ENCODE measurements at regions not wholly inside any gene's neighbourhood (a gene's known extent, or its start where the extent isn't known, plus 50 kb on each side); places are given as distances from the start of the nearest gene placed in this dataset.
A peak's percentile ranks its signal among the peaks of the same experiment; 100 is the strongest.

GRCh38 chr9:79812507-79813257 lies 240.9 kb downstream of the TLE4 start (continued):
- TF ChIP-seq ZBTB33 (IDR thresholded peaks at IDR 0.05) (no peak), MYB (IDR thresholded peaks at IDR 0.05; ENCODE audit: borderline replicate concordance, low read depth, low read length) (no peak), USF2 (IDR thresholded peaks at IDR 0.05; ENCODE audit: borderline replicate concordance, low read depth, low read length) (no peak), RBBP5 (conservative IDR thresholded peaks at IDR 0.05) (no peak), WRNIP1 (IDR thresholded peaks at IDR 0.05; ENCODE audit: borderline replicate concordance, low read depth, low read length) (no peak), CTCF (IDR thresholded peaks at IDR 0.05 in 2 of 3, conservative IDR thresholded peaks at IDR 0.05 in 1 of 3; ENCODE audit: control insufficient read depth in 2 of 3, extremely low read depth in 1 of 3, insufficient read depth in 1 of 3, low read depth in 3 of 3, low read length in 3 of 3) (no peak), CHD1 (IDR thresholded peaks at IDR 0.05; ENCODE audit: low read depth, low read length) (no peak), HDAC2 (IDR thresholded peaks at IDR 0.05) (no peak), ZBTB11 (CRISPR knock-in tag; IDR thresholded peaks at IDR 0.05) (no peak), GATAD2B (conservative IDR thresholded peaks at IDR 0.05; ENCODE audit: low read depth) (no peak), SMAD5 (IDR thresholded peaks at IDR 0.05; ENCODE audit: low read depth) (no peak), ATF7 (IDR thresholded peaks at IDR 0.05; ENCODE audit: low read depth) (peak; percentile 54), MTA3 (IDR thresholded peaks at IDR 0.05; ENCODE audit: borderline replicate concordance, low read length) (no peak), PAX8 (IDR thresholded peaks at IDR 0.05) (no peak), ELK1 (IDR thresholded peaks at IDR 0.05; ENCODE audit: low read depth, low read length) (no peak), BACH1 (IDR thresholded peaks at IDR 0.05; ENCODE audit: borderline replicate concordance) (no peak), E2F8 (IDR thresholded peaks at IDR 0.05; ENCODE audit: low read depth, partially characterized antibody) (no peak), RELA (IDR thresholded peaks at IDR 0.05; ENCODE audit: borderline replicate concordance, partially characterized antibody) (no peak)

Measured in GM12878 (cell line).